GM21737 (cell line): ENCODE measurements at regions not wholly inside any gene's neighbourhood (a gene's known extent, or its start where the extent isn't known, plus 50 kb on each side); places are given as distances from the start of the nearest gene placed in this dataset.

Experiments used
- ATAC-seq: cut with Tn5 transposase; IDR thresholded peaks from one replicate; pipeline ENCODE4 v1.9.1; 2021; ENCODE audit warnings: mild to moderate bottlenecking, moderate library complexity; ENCODE audit not compliant: unreplicated experiment

DNA sequence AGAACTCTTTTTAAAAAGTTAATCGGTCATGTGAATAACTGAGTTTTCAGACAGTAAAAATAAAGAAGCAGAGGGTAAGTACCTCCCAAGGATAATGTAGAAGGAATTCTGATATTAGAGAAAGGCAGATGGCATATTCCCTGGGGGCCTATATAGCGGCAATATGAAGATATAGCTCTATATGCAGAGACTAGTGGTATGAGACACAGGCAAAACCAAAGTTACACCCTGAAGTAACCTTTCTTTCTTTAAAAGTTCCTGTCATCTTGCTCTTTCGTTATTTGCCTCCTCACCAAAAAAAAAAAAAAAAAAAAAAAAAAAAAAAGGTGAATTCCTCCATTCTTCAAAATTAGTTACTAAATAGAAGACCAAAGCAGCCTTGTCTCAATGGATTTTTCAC is 76.2 kb upstream of the ARHGAP32 start:
- ATAC-seq = no peak

DNA sequence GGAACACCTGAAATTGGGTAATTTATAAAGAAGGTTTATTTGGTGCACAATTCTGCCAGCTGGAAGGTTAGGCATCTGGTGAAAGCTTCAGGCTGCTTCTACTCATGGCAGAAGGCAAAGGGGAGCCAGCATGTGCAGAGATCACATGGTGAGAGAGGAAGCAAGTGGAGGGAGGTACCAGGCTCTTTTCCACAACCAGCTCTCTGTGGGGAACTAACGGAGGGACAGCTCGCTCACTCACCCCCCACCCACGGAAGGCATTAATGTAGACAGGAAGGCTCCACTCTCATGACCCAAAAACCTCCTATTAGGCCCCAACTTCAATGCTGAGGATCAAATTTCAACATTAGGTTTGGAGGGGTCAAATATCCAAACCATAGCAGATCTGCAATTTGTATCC is 75.6 kb upstream of the ARHGAP32 start:
- ATAC-seq = no peak

DNA sequence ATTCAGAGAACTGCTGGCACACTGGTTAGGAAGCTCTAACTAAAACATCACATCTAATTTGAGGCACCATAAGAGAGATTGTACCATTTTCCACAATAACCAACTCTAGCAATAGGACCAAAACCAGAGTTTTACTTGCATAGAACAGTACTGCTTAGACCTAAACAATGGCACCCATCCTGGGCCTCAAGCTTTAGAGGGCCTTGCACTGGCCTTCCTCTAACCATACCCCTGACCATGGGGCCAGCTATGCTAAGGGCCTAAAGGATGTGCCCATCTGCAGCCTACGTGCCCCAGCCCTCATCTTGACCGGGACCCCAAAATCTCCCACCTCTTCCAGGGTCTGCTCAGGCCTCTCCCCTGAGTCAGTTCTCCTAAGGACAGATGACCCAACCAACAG is 74.4 kb upstream of the ARHGAP32 start:
- ATAC-seq = no peak

- ATAC-seq = no peak
These were observed 73.1 kb upstream of the ARHGAP32 start for GRCh38 chr11:129265125-129265788.

GRCh38 chr11:129264114-129264513 is 72.0 kb upstream of the ARHGAP32 start:
- no peak for ATAC-seq

GRCh38 chr11:129260750-129261149 is 68.6 kb upstream of the ARHGAP32 start:
- no peak for ATAC-seq

- ATAC-seq = no peak
These were observed 67.8 kb upstream of the ARHGAP32 start for GRCh38 chr11:129259931-129260348.

DNA sequence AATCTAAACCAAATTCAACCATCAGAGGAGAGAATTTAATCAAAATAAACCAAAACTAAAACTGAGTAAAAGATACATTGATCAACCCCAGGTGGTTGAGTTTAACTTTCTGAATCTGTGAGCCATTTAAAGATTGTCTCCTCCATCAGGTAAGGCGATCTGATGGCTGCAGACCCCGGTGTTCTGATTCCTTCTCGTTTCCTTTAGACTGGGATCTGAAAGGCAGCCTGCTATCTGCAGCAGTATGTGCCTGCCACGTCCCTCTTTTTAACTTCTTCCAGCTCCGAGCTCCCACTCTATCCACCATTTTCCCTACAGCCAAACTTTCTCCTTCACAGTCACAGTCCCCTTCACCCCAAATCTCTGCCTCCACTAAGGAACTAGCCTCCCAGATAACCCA is 66.1 kb upstream of the ARHGAP32 start:
- ATAC-seq = no peak

DNA sequence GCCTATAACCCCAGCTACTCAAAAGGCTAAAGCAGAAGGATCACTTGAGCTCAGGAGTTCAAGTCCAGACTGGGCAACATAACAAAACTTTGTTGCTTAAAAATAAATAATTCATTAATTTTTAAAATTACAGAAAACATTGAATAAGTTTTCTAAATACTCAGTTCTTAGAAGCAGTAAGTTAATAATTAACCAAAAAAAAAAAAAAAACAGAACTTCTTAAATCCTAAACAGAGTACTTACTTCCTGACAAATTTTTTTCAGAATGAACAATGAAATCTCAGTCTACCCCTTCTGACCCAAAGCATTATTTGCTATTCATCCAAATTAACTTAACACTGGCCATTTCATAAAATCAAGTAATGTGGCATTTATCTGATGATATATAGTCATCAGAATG is 65.4 kb upstream of the ARHGAP32 start:
- no peak for ATAC-seq

DNA sequence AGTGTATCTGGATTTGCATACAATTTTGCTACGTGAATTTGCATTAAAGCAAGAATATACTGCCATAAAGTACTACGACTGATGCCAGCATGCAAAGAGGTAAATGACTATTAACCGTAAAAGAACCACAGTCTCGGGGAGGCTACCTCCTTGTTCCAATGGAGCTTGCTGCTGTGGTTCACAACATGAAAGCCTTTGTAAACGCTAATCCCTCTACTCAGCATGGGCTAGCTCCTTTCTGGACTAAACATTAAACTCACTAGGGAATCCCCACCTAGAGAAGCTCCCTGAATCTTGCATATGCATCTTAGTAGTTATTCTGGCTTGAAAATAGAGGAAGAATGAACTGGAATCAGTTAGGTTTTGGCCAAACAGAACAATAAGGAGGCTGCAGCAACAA is 60.5 kb upstream of the ARHGAP32 start:
- no peak for ATAC-seq

- ATAC-seq = no peak
These were observed 58.9 kb upstream of the ARHGAP32 start for GRCh38 chr11:129251067-129251466.

GRCh38 chr11:129249923-129250322 is 57.8 kb upstream of the ARHGAP32 start:
- no peak for ATAC-seq

DNA sequence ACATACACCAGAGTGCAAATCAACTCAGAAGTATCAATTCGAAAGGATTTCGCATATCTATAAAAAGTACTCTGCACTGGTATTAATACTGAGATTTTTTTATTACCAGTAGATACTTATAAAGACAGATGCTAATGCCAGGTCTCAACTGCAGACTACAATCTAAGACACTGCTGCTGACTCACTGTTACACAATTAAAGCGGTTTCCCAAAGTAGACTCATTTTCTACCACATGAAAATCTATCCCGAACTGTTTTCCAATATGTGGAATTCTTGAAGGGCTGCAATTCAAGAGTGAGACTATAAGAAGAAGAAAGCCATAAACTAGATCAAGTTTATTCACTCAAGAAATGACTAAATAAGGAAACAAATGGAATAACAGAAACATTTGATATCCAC is 57.2 kb upstream of the ARHGAP32 start:
- ATAC-seq = no peak

DNA sequence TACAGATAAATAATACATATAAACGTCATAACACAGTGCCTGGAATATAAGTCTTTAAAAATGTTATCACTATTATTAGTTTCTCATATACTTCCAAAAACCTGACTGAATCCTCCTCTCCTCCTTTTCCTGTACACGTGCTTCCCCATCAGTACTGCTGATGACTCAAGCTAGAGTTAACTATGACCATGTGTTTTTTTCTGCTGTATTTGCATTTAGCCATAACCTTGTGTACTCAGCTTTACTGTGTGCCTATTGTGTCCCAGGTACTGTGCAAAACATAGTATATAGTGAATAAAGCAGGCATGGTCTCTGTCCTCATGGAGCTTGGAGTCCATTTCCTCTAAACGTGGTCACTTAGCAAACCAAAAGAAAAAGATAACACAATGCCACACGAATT is 56.5 kb upstream of the ARHGAP32 start:
- no peak for ATAC-seq

- ATAC-seq = no peak
These were observed 55.0 kb upstream of the ARHGAP32 start for GRCh38 chr11:129247135-129247534.

GRCh38 chr11:129242855-129243254 is 50.7 kb upstream of the ARHGAP32 start:
- ATAC-seq = no peak
